ENCODE measurements at regions not wholly inside any gene's neighbourhood (a gene's known extent, or its start where the extent isn't known, plus 50 kb on each side); places are given as distances from the start of the nearest gene placed in this dataset.

GRCh38 chr1:222256058-222256457 lies 291.8 kb downstream of the HHIPL2 start:
- TF ChIP-seq POLR2AphosphoS5 (IDR thresholded peaks at IDR 0.05), result no peak
- TF ChIP-seq CTCF (IDR thresholded peaks at IDR 0.05), result no peak
- TF ChIP-seq EP300 (IDR thresholded peaks at IDR 0.05), result no peak

All from sigmoid colon (tissue), 4 donors.